Calu3 (cell line): ENCODE measurements at regions not wholly inside any gene's neighbourhood (a gene's known extent, or its start where the extent isn't known, plus 50 kb on each side); places are given as distances from the start of the nearest gene placed in this dataset.
"Not testable (repeated sequence)": the region's sequence is repeated elsewhere in the genome, so short reads cannot be mapped to it uniquely, and the experiment has no call there.

Experiments
- BruUV-seq: library from RNA; stranded (reverse); fragments of 400-500 nt; replicated peaks from 2 replicates; lab custom pipeline; 2021; lab: Mats Ljungman, UMichigan
- CTCF ChIA-PET: fragments of 300-600 bp; sonication (Branson Sonifier 250); formaldehyde crosslinking; loops from one replicate; lab custom pipeline; 2022; ENCODE audit warnings: antibody characterized with exemption; lab: Charles Lee
- DNase-seq: peaks from one replicate; pipeline ENCODE4 v3.0.0; 2022
- H3K27ac Mint-ChIP-seq: one replicate; pipeline ENCODE4 v1.8.0; 2022; ENCODE audit warnings: mixed read lengths; ENCODE audit not compliant: unreplicated experiment
- H3K27me3 Mint-ChIP-seq: one replicate; pipeline ENCODE4 v1.8.0; 2022; ENCODE audit warnings: mixed read lengths; ENCODE audit not compliant: unreplicated experiment
- H3K36me3 Mint-ChIP-seq: one replicate; pipeline ENCODE4 v1.8.0; 2022; ENCODE audit warnings: mild to moderate bottlenecking, moderate library complexity, mixed read lengths; ENCODE audit not compliant: insufficient read depth, unreplicated experiment
- H3K4me1 Mint-ChIP-seq: one replicate; pipeline ENCODE4 v1.8.0; 2022; ENCODE audit warnings: mild to moderate bottlenecking, low read depth, mixed read lengths; ENCODE audit not compliant: unreplicated experiment
- H3K4me3 Mint-ChIP-seq: one replicate; pipeline ENCODE4 v1.8.0; 2022; ENCODE audit warnings: mild to moderate bottlenecking, low read depth, moderate library complexity, mixed read lengths; ENCODE audit not compliant: unreplicated experiment
- H3K9me3 Mint-ChIP-seq: one replicate; pipeline ENCODE4 v1.8.0; 2022; ENCODE audit warnings: low read depth, mixed read lengths; ENCODE audit not compliant: unreplicated experiment
- intact Hi-C: fragments of 100-400 bp; cut with micrococcal nuclease; formaldehyde crosslinking; loops from one replicate; pipeline ENCODE4 v1.10.0; 2022; ENCODE audit not compliant: unreplicated experiment
- TF ChIP-seq, protein P1 (sequence below): fragments of 200-600 bp; IDR thresholded peaks from one replicate; pipeline ENCODE4 v1.8.0; 2022; ENCODE audit warnings: antibody characterized with exemption; ENCODE audit not compliant: unreplicated experiment

DNA sequence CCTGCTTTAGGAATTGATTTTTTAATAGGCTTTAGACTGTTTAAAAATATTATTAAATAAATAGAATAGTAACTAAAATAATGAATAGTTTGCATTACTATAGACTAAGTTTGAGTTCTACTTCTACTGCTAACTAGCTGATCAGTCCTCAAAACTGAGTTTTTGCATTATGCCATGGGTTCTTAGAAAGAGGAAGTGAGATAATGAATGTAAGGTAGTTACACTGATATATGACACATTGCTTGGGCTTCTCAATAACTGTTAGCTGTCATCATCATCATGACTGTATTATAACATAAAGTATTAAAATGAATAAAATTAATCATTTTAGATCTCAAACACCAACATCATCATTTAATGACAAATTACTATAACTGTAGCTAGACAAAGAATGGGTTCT, 949.7 kb downstream of the TRHDE start:
- no peaks in the 10 kb centered on the region for H3K4me1 Mint-ChIP-seq
- no peaks in the 10 kb centered on the region for H3K36me3 Mint-ChIP-seq
- no peaks in the 10 kb centered on the region for H3K27me3 Mint-ChIP-seq
- no peaks in the 10 kb centered on the region for H3K9me3 Mint-ChIP-seq
- TF ChIP-seq, protein P1, sequence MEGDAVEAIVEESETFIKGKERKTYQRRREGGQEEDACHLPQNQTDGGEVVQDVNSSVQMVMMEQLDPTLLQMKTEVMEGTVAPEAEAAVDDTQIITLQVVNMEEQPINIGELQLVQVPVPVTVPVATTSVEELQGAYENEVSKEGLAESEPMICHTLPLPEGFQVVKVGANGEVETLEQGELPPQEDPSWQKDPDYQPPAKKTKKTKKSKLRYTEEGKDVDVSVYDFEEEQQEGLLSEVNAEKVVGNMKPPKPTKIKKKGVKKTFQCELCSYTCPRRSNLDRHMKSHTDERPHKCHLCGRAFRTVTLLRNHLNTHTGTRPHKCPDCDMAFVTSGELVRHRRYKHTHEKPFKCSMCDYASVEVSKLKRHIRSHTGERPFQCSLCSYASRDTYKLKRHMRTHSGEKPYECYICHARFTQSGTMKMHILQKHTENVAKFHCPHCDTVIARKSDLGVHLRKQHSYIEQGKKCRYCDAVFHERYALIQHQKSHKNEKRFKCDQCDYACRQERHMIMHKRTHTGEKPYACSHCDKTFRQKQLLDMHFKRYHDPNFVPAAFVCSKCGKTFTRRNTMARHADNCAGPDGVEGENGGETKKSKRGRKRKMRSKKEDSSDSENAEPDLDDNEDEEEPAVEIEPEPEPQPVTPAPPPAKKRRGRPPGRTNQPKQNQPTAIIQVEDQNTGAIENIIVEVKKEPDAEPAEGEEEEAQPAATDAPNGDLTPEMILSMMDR = no peak
- intact Hi-C loops = no loop called here
- CTCF ChIA-PET = no interaction called here
- no TSS peak for BruUV-seq
- H3K4me3 Mint-ChIP-seq = no peak overlapping the region
- no peak for DNase-seq
- H3K27ac Mint-ChIP-seq = no peak overlapping the region

DNA sequence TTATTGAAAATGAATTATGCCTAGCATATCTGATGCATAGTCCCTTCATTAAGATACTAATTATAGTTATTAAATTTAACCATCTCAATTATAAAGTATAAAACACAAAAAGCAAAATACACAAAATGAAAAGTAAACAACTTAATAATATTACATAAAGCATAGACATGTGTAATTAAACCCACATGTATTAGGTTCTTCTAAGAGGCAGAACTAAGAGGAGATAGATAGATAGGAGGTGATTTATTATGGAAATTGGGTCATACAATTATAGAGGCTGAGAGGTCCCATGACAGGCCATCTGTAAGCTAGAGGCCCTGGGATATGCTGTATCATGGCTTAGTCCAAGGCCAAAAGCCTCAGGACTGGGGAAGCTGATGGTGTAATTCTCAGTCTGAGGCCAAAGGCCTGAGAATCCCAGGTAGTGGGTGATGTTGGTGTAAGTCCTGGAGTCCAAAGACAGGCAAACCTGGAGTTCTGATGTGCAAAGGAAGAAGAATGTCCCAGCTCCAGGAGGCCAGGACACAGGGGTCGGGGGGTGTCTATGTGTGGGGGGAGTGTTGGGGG, 953.3 kb downstream of the TRHDE start:
- Mint-ChIP-seq H3K9me3 (peaks cover 6% of the 10 kb centered on the region), H3K36me3 (no peaks in the 10 kb centered on the region), H3K27ac (no peak overlapping the region), H3K4me3 (no peak overlapping the region), H3K4me1 (no peaks in the 10 kb centered on the region), H3K27me3 (no peaks in the 10 kb centered on the region)
- no peak for DNase-seq
- CTCF ChIA-PET = no interaction called here
- intact Hi-C loops = no loop called here
- TF ChIP-seq, protein P1 = no peak
- no TSS peak for BruUV-seq

DNA sequence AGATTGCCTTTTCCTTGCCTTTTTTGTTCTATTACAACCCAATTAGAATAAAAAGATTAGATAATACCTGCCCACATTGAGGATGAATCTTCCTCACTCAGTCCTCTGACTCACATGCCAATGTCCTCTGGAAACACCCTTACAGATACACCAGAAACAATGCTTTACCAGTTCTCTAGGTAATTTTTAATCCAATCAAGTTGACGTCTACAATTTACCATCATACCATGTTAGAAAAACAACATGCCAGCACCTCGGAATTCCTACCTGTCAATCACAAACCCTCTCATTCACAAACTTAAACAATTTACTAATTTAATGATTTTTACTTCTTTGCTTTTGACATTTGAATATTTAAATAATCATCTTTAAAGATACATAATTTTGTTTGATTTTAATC, 953.8 kb downstream of the TRHDE start:
- CTCF ChIA-PET = no interaction called here
- BruUV-seq = no TSS peak

DNA sequence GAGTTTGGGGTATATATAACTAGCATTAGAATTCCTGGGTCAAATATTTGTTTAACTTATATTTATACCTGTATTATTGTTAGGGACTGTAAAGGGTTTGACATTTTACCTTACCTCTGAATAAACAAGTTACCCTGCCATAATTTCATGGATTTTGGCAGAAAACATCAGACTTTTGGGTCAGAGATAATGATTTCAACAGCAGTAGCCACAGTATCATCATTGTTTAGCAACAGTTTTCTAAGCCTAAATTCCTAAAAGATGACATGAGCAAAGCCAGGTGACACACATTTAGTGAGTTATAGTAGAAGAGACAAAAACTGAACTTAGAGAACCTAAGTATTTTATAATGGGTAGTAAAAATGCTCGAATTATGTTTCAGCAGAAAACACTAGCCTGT, 954.4 kb downstream of the TRHDE start:
- CTCF ChIA-PET = no interaction called here
- DNase-seq = no peak
- Mint-ChIP-seq H3K27me3 (no peaks in the 10 kb centered on the region), H3K4me1 (no peaks in the 10 kb centered on the region), H3K9me3 (peaks cover 6% of the 10 kb centered on the region), H3K36me3 (no peaks in the 10 kb centered on the region), H3K27ac (no peak overlapping the region), H3K4me3 (no peak overlapping the region)
- no TSS peak for BruUV-seq
- intact Hi-C loops = no loop called here
- TF ChIP-seq, protein P1 = no peak

More for the DNA sequence above, 953.8 kb downstream of the TRHDE start:
- no peak overlapping the region for H3K4me3 Mint-ChIP-seq
- no peaks in the 10 kb centered on the region for H3K27me3 Mint-ChIP-seq
- no peaks in the 10 kb centered on the region for H3K36me3 Mint-ChIP-seq
- intact Hi-C loops = no loop called here
- no peaks in the 10 kb centered on the region for H3K4me1 Mint-ChIP-seq
- TF ChIP-seq, protein P1 = no peak
- H3K27ac Mint-ChIP-seq = no peak overlapping the region
- H3K9me3 Mint-ChIP-seq = peaks cover 6% of the 10 kb centered on the region
- no peak for DNase-seq

DNA sequence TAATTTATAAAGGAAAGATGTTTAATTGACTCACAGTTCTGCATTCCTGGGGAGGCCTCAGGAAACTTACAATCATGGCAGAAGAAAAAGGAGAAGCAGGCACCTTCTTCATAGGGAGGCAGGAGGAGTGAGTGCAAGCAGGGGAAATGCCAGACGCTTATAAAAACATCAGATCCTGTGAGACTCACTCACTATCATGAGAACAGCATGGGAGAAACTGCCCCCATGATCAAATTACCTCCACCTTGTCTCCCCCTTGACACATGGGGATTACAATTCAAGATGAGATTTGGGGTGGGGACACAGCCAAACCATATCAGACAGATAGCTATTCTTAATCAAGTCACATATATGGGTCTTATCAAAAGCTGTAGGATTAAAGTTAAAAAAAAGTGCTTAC, 956.7 kb downstream of the TRHDE start:
- peaks cover 11% of the 10 kb centered on the region for H3K9me3 Mint-ChIP-seq
- DNase-seq, H3K4me1 Mint-ChIP-seq, BruUV-seq, H3K36me3 Mint-ChIP-seq, intact Hi-C loops, H3K4me3 Mint-ChIP-seq, H3K27me3 Mint-ChIP-seq, CTCF ChIA-PET, H3K27ac Mint-ChIP-seq: not testable (repeated sequence)
